Transverse colon (tissue), 4 donors: ENCODE measurements at regions not wholly inside any gene's neighbourhood (a gene's known extent, or its start where the extent isn't known, plus 50 kb on each side); places are given as distances from the start of the nearest gene placed in this dataset.

Source experiments
- CTCF ChIP-seq, 5 experiments: fragments of 200-600 bp in 3 of 5; fragments of 450-650 bp in 2 of 5; sonication (generic) in 3 of 5; IDR thresholded peaks; 1 replicate in 2 of 5; 2 replicates in 3 of 5; pipeline ENCODE4 v1.5.1; 2016 to 2017; ENCODE audit warnings: antibody characterized with exemption in 5 of 5, inconsistent platforms in 3 of 5, mild to moderate bottlenecking in 2 of 5, moderate library complexity in 1 of 5
- EP300 ChIP-seq: sonication (generic); formaldehyde crosslinking; IDR thresholded peaks from one replicate; pipeline ENCODE4 v1.6.1; 2017; ENCODE audit warnings: antibody characterized with exemption, low read depth
- POLR2A ChIP-seq: fragments of 450-650 bp; IDR thresholded peaks from one replicate; pipeline ENCODE4 v1.6.1; 2016; ENCODE audit warnings: antibody characterized with exemption, mild to moderate bottlenecking, moderate library complexity
- POLR2AphosphoS5 ChIP-seq, 3 donors: sonication (generic); formaldehyde crosslinking; IDR thresholded peaks; one replicate each; pipeline ENCODE4 v1.6.1; 2016; ENCODE audit warnings: antibody characterized with exemption in 3 of 3

- TF ChIP-seq EP300, result no peak
- no peak for TF ChIP-seq CTCF (IDR thresholded peaks at IDR 0.05)
- no peak for TF ChIP-seq POLR2A
- no peak for TF ChIP-seq POLR2AphosphoS5 (IDR thresholded peaks at IDR 0.05)
Observed at GRCh38 chr5:117692606-117693005, 1118.0 kb upstream of the SEMA6A start.
